DMS 273 treated with DMSO at 0.1 percent for 48 hours (cell line): ENCODE measurements at regions not wholly inside any gene's neighbourhood (a gene's known extent, or its start where the extent isn't known, plus 50 kb on each side); places are given as distances from the start of the nearest gene placed in this dataset.

ENCODE experiments used
- DNase-seq: peaks from one replicate; lab custom pipeline; 2025; lab: John Stamatoyannopoulos, UW

GRCh38 chr4:130486841-130487240 is 1390.9 kb downstream of the C4orf33 start:
- no peak for DNase-seq

DNA sequence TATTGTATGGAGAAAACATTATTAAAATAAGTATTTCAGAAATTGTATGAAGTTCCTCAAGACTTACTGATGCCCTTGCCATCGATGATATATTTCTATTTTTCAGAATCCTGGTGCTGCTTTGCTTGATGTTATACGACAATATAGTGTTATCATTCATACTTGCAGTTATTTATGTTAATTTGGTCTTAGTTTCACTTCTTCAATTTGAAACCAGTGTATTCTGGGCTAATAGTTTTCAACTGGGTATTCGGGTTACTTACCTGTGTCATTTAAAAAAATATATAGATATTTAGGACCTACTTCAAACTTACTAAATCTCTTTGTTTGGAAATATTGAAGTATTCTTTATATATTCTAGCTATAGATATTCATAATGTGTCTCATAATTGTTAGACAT is 1414.7 kb downstream of the C4orf33 start:
- DNase-seq = no peak

- no peak for DNase-seq
Measured at GRCh38 chr4:130511776-130512175, 1415.8 kb downstream of the C4orf33 start.

- DNase-seq = no peak
Measured at GRCh38 chr4:130524057-130524456, 1428.1 kb downstream of the C4orf33 start.

- no peak for DNase-seq
Measured at GRCh38 chr4:130530505-130530904, 1434.6 kb downstream of the C4orf33 start.

GRCh38 chr4:130534651-130535050 is 1438.7 kb downstream of the C4orf33 start:
- no peak for DNase-seq

- DNase-seq = no peak
Measured at GRCh38 chr4:130542953-130543352, 1447.0 kb downstream of the C4orf33 start.

DNA sequence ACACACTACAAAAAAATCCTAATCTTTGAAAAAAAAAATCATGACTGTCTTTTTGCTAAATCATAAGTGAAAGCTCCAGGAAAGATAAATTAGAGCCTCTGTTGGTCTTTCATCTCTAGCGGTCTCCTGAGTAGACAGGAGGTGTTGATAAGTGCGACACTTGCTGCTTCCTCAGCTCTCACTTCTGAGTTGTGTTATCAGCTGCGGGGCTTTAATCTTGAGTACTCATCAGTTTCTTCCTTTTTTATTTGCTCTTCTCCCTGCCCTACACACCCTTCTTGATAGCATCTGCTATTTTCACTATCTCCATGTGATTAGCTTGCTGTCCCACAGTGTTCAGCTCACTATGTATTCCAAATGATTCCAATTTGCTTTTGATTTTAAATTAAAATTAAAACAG is 1449.2 kb downstream of the C4orf33 start:
- DNase-seq = no peak

- DNase-seq = no peak
Measured at GRCh38 chr4:130545596-130545995, 1449.6 kb downstream of the C4orf33 start.

- DNase-seq = no peak
Measured at GRCh38 chr4:130559268-130559667, 1463.3 kb downstream of the C4orf33 start.

DNA sequence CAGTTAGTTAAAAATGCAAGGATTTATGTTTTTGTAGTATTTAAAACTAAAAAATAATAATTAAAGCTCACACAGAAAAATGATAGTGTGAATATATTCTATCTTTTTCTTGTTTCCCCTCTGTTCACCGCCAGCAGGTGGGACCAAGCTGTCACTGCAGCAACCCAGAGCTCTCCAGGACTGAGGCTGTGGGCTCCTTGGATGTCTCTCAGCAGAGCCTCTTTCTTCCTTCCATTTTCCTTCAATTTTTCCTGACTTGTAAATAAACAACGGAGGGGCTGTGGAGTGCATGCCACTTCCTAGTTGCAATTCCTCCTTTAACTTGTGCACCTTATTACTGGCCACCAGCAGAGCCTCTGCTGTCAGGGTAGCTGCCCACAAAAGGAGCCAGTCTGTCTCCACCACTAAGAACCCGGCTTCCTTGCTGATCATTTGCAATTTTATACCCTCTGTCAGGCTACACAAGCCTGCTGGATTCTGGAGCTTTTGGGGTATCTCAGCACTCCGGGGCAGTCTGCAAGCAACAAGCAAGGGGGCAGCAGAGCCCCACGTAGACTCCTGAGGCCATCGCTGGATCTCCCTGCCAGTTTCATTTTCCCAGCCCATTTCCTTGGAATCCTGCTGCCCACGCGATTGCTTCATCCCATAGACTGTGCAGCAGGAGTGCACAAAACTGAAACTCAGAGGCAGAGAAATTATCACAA is 1467.4 kb downstream of the C4orf33 start:
- DNase-seq = peak; percentile 32

DNA sequence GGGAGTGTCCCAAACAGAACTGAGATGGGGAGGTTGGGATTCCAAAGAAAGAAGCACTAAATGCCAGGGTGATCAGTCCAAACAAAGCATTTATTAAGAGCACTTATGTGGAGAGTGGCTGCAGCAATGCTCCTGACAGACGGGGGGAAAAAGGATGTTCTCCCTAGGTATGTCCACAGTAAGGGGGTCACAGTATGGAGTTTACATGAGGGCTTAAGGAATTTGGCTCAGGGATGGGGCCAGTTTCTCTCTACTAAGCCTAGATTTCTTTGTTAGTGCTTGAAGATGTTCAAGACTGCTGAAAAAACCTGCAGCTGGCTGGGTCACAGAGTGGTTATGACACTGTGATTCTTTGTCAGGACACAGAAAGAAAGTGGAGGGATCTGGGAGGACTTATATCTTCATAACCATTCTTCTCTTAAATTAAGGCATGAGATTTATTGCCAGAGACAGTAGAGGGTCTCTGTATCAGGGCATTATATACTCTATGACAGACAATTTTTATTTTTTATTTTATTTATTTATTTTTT is 1468.0 kb downstream of the C4orf33 start:
- no peak for DNase-seq

GRCh38 chr4:130568746-130569145 is 1472.8 kb downstream of the C4orf33 start:
- DNase-seq = no peak

- no peak for DNase-seq
Measured at GRCh38 chr4:130573742-130574141, 1477.8 kb downstream of the C4orf33 start.

DNA sequence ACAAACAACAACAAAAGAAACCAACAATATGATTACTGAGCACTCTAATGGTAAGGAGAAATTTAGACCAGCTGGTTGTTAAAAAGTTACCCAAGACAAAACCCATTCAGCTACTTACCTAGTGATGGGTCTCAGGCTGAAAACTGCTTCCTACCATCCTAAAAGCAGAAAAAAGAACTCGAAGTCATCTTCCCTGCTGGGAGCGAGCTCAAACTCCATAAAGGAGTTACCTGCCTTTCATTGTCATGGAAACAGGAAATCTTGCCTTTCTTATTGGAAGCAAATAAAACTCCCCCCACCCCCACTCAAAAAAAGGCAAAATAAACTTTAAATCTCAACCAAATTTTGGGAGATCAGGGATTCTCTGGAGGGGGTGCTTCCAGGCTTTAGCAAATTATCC is 1478.3 kb downstream of the C4orf33 start:
- DNase-seq = no peak

DNA sequence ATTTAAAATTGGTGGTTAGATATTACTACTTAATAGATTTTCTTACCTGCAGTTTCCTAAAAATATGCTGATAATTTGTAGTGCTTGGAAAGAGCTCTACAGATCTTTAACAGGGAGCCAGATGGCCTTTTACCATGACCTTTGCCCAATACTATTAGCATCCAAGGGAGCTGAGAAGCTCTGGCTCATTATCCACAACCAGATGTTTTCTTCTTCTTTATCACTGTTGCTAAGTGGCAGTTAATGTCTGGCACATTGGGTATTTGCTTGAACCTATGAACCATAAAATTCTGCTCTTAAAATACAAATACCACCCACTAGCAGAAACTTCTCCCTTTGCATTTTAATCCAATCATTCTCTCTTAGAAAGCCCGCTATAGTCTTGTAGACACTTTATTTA is 1480.3 kb downstream of the C4orf33 start:
- peak; percentile 57 for DNase-seq

DNA sequence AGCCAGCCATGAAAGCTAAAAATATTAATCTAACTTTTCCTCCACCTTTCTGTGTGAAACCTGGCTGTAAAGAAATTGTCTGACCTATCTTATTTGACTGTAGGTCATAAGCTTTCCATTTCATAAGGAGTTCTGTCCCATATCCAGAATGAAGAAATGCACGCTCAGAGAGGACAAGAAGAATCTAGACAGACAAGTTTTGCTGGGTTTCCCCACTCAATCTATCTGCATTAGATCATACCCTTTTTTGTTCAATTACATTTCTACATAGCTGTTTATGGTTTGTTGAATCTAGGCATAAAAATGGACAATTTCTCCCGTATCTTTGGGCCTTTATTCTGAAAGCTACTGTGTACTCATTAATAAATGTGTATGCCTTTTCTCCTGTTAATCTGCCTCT is 1495.1 kb downstream of the C4orf33 start:
- DNase-seq = no peak

DNA sequence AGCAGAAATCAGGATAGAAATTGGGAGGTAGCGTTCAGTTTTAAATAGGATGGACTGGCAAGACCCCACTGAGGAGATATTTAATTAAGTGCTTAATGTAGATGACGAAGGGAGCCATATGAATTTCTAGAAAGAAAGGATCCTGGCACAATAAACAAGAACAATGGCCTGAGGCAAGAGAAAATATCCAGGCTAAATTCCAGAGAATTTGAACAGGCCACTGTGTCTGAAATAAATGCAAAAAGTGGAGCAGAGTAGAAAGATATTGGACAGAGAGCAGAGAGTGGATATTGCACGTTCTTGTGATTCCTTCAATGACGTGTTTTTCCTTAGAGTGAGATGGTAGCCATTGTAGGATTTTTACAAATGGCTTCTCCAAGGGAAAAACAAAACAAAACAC is 1504.8 kb downstream of the C4orf33 start:
- no peak for DNase-seq

GRCh38 chr4:130603043-130603442 is 1507.1 kb downstream of the C4orf33 start:
- no peak for DNase-seq

GRCh38 chr4:130608121-130608520 is 1512.2 kb downstream of the C4orf33 start:
- DNase-seq = no peak

GRCh38 chr4:130628531-130628930 is 1532.6 kb downstream of the C4orf33 start:
- DNase-seq = no peak

GRCh38 chr4:130632731-130633604 is 1537.0 kb downstream of the C4orf33 start:
- DNase-seq = no peak

GRCh38 chr4:130636486-130636885 is 1540.5 kb downstream of the C4orf33 start:
- no peak for DNase-seq
